Stimulated activated CD4-positive, alpha-beta T cell treated with anti-CD3 and anti-CD28 coated beads, Interleukin-1b, Interleukin-23, amount 100 ng/mL, for 48 hours (primary cell): ENCODE measurements at regions not wholly inside any gene's neighbourhood (a gene's known extent, or its start where the extent isn't known, plus 50 kb on each side); places are given as distances from the start of the nearest gene placed in this dataset.
A peak's percentile ranks its signal among the peaks of the same experiment; 100 is the strongest.

ENCODE experiments used
- DNase-seq: peaks from one replicate; pipeline ENCODE4 v3.0.0-alpha.2; 2020

GRCh38 chrX:134173541-134174272 lies 63.3 kb upstream of the CCDC160 start:
- peak; percentile 2 for DNase-seq

- DNase-seq: no peak
Measured at GRCh38 chrX:134174273-134174660, 62.7 kb upstream of the CCDC160 start.

DNA sequence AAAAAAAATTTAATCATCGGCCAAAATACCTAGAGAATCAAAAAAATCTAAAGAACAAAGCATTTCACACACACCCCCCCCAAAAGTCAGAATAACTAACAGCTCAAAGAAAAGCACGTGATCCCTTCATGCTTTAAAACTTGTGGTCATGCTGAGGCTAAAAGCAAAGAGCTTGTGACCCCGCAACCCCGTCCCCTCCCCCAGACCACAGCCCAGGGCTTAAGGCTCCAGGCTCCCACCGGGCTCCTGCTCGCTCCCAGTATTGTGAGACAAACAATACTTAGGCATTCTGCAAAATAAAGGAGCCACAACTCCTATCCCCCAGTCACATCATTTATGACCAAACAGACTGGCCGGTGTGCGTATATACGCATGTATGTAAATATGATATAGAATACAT lies 62.1 kb upstream of the CCDC160 start:
- DNase-seq: no peak

GRCh38 chrX:134177527-134177926 lies 59.5 kb upstream of the CCDC160 start:
- DNase-seq: no peak

DNA sequence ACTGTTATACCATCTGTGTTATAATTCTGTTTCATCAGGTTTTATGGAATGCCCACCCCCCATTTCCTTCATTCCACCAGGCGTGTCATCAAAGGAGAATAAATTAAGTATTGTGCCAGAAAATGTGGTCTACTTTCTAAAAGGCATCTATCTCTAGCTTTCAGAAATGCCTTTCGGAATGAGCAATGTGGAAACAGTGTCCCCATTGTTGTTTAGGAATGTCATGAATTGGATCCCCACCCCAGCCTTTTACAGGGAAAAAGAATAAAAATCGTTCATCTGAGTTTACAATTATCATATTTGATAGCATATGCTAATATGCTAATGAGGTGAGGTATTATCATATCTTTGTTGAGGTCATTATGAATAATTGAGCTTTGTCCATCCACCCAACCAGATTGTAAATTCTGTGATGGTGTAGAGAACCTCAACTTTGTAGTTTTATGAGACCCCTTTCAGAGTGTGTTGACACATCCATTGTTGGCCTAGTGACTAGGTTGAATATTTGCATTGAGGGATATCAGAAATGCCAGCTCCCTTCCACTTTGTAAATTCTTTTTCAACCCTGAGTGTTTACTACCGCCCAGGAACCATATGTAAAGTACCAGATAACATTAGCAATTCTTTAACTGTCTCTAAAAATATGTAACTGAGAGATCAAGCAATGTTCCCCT lies 56.2 kb upstream of the CCDC160 start:
- no peak for DNase-seq

DNA sequence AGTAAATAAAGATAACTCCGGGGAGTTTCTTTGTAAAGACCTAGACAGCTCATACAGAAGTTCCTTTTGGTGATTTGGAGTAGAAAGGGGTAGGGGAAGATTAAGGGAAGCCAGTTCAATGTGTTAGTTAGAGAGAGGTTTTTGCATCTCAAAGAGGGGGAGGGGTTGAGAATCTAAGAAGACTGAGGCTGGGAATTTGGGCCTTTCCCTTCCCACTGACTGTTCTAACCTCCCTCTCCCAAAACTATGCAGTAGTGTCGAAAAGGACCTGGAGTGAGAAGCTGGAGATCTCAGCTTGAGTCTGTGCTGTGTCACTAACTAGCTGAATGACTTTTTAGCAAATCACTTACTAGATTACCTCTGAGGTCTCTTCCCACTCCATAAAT lies 55.7 kb upstream of the CCDC160 start:
- no peak for DNase-seq

DNA sequence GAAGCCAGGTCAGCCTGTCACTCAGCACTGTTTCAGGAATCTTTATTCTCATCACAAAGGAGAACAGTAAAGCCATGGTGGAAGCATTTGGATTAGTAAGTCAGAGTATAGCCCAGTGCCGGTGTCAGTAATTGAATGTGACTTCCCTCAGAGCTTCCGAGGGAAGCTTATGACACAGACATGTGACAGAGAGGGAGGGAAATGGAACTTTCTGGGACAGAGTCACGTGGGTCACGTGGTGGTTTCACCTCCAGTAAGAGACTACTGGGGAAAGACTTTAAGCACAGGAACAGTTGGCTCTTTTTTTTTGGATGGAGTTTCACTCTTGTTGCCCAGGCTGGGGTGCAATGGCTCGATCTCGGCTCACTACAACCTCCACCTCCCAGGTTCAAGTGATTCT lies 53.3 kb upstream of the CCDC160 start:
- no peak for DNase-seq

DNA sequence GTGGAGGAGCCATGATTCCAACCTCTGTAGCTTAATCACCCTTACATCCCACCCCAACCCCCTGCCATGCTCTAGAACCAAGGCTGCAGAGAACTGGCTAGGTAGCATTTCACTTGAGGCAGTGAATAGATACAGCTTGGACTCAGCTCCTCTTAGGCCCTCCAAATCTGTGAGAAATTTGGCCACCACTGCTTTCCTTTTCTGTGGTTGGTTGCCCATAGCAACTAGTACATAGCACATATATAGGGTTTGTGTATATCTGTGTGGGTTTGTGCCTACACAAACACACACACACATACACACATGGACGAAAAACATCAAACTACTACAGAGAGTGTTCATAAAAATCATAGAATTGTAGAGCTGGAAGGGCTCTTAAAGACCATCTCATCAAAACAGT lies 52.0 kb upstream of the CCDC160 start:
- no peak for DNase-seq

GRCh38 chrX:134186362-134187121 lies 50.4 kb upstream of the CCDC160 start:
- peak; percentile 60 for DNase-seq
